ENCODE measurements at regions not wholly inside any gene's neighbourhood (a gene's known extent, or its start where the extent isn't known, plus 50 kb on each side); places are given as distances from the start of the nearest gene placed in this dataset.

DNA sequence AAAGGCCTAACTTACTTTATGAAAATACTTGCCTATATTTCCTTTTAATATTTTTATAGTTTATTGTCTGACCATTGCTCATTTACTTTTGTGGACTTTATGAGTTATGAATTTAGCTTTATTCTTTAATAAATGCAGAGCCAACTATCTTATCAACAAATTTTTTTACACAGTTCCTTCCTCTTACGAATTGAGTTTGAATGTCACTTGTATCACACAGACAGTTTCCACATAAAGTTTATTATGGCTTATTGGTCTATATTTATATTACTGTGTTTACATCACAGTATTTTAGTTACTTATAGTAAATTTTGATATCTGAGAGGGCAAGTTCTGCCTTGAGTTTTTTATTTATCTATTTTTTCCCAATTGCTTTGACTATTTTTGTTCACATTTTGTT is 450.6 kb downstream of the C4orf33 start:
- TF ChIP-seq POLR2AphosphoS5 (IDR thresholded peaks at IDR 0.05) (no peak), POLR2A (IDR thresholded peaks at IDR 0.05) (no peak)
- TF ChIP-seq, protein P1, sequence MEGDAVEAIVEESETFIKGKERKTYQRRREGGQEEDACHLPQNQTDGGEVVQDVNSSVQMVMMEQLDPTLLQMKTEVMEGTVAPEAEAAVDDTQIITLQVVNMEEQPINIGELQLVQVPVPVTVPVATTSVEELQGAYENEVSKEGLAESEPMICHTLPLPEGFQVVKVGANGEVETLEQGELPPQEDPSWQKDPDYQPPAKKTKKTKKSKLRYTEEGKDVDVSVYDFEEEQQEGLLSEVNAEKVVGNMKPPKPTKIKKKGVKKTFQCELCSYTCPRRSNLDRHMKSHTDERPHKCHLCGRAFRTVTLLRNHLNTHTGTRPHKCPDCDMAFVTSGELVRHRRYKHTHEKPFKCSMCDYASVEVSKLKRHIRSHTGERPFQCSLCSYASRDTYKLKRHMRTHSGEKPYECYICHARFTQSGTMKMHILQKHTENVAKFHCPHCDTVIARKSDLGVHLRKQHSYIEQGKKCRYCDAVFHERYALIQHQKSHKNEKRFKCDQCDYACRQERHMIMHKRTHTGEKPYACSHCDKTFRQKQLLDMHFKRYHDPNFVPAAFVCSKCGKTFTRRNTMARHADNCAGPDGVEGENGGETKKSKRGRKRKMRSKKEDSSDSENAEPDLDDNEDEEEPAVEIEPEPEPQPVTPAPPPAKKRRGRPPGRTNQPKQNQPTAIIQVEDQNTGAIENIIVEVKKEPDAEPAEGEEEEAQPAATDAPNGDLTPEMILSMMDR (IDR thresholded peaks at IDR 0.05), result no peak
- Histone ChIP-seq H3K4me1 (replicated peaks) (no peaks in the 10 kb centered on the region), H3K4me3 (no peak overlapping the region), H3K27me3 (replicated peaks; ENCODE audit: insufficient read depth) (no peaks in the 10 kb centered on the region), H3K27ac (no peak overlapping the region), H3K9me3 (no peaks in the 10 kb centered on the region), H3K36me3 (no peaks in the 10 kb centered on the region)
- 33% methylated on average over 1 of the region's 1 CpG for WGBS
- intact Hi-C loops (cut with DNase I), result no loop called here
- DNase-seq (ENCODE audit: low spot score), result no peak

GRCh38 chr4:129550281-129550785 is 454.4 kb downstream of the C4orf33 start:
- 37% methylated on average over 1 of the region's 1 CpG for WGBS
- Histone ChIP-seq H3K9me3 (no peaks in the 10 kb centered on the region), H3K27ac (no peak overlapping the region), H3K27me3 (replicated peaks; ENCODE audit: insufficient read depth) (no peaks in the 10 kb centered on the region), H3K4me3 (no peak overlapping the region), H3K36me3 (no peaks in the 10 kb centered on the region), H3K4me1 (replicated peaks) (no peaks in the 10 kb centered on the region)
- TF ChIP-seq, protein P1 (IDR thresholded peaks at IDR 0.05), result no peak
- TF ChIP-seq POLR2A (IDR thresholded peaks at IDR 0.05), result no peak
- intact Hi-C loops (cut with DNase I), result no loop called here
- no peak for DNase-seq (ENCODE audit: low spot score)

DNA sequence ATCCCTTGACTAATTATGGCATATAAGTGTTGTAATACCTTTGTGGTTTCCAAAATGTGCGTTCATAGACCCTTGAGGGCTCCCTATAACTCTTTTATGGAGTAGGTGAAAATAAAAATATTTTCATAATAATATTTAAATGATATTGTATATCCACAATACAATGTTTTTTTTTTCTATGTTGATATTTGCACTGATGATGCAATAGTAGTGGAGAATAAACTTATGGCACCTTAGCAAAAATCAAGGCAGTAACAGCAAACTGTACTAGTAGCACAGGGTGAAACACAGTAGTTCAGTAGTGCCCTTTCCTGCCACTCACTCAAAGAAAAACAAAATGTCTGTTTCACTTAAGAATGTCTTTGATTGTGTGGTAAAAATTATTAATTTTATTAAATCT is 465.3 kb downstream of the C4orf33 start:
- WGBS, result 48% methylated on average over 1 of the region's 1 CpG
- no peaks in the 10 kb centered on the region for H3K9me3 ChIP-seq
- no peaks in the 10 kb centered on the region for H3K4me1 ChIP-seq (replicated peaks)
- no peaks in the 10 kb centered on the region for H3K36me3 ChIP-seq
- DNase-seq (ENCODE audit: low spot score), result no peak
- no peak overlapping the region for H3K4me3 ChIP-seq
- H3K27ac ChIP-seq, result no peak overlapping the region
- TF ChIP-seq POLR2A (IDR thresholded peaks at IDR 0.05) (no peak), POLR2AphosphoS5 (IDR thresholded peaks at IDR 0.05) (no peak)
- TF ChIP-seq, protein P1 (IDR thresholded peaks at IDR 0.05), result no peak
- H3K27me3 ChIP-seq (replicated peaks; ENCODE audit: insufficient read depth), result no peaks in the 10 kb centered on the region
- intact Hi-C loops (cut with DNase I), result no loop called here

- Histone ChIP-seq H3K27me3 (replicated peaks; ENCODE audit: insufficient read depth) (no peaks in the 10 kb centered on the region), H3K36me3 (no peaks in the 10 kb centered on the region), H3K27ac (no peak overlapping the region), H3K9me3 (no peaks in the 10 kb centered on the region), H3K4me1 (replicated peaks) (no peaks in the 10 kb centered on the region), H3K4me3 (no peak overlapping the region)
- DNase-seq (ENCODE audit: low spot score), result no peak
- 88% methylated on average over 2 of the region's 2 CpGs for WGBS
- intact Hi-C loops (cut with DNase I), result no loop called here
- TF ChIP-seq POLR2AphosphoS5 (IDR thresholded peaks at IDR 0.05) (no peak), POLR2A (IDR thresholded peaks at IDR 0.05) (no peak)
- TF ChIP-seq, protein P1 (IDR thresholded peaks at IDR 0.05), result no peak
Observed at GRCh38 chr4:129561886-129562671, 466.1 kb downstream of the C4orf33 start.

DNA sequence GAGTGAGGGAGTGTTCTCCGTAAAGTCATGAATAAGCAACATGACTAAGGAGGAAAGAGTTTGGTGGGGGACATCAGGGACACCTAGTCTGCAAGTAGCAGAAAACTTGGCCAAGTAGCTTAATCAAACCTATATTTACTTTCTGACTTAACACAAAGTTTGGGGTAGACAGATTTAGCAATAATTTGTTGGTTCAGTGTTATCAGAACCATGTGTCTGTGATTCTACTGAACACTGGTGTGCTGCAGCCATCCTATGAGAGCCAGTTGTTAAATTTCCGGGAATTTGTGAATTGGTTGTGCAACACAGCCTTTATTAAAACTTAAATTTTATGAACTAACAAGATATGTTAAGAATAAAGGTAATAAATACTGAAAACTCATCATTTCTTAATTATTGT is 469.3 kb downstream of the C4orf33 start:
- no peak for DNase-seq (ENCODE audit: low spot score)
- WGBS, result 88% methylated on average over 2 of the region's 2 CpGs
- intact Hi-C loops (cut with DNase I), result no loop called here

More for the DNA sequence above, 469.3 kb downstream of the C4orf33 start:
- H3K27me3 ChIP-seq (replicated peaks; ENCODE audit: insufficient read depth), result no peaks in the 10 kb centered on the region
- no peaks in the 10 kb centered on the region for H3K9me3 ChIP-seq
- no peaks in the 10 kb centered on the region for H3K36me3 ChIP-seq
- no peak for TF ChIP-seq POLR2AphosphoS5 (IDR thresholded peaks at IDR 0.05)
- TF ChIP-seq POLR2A (IDR thresholded peaks at IDR 0.05), result no peak
- TF ChIP-seq, protein P1 (IDR thresholded peaks at IDR 0.05), result no peak
- H3K4me1 ChIP-seq (replicated peaks), result no peaks in the 10 kb centered on the region
- H3K27ac ChIP-seq, result no peak overlapping the region
- H3K4me3 ChIP-seq, result no peak overlapping the region
